Mammary epithelial cell (primary cell): ENCODE measurements at regions not wholly inside any gene's neighbourhood (a gene's known extent, or its start where the extent isn't known, plus 50 kb on each side); places are given as distances from the start of the nearest gene placed in this dataset.

ENCODE experiments used
- EZH2 ChIP-seq: IDR thresholded peaks from 2 replicates; pipeline ENCODE4 v1.6.1; 2012; ENCODE audit warnings: low read length, inconsistent platforms, borderline replicate concordance
- TF ChIP-seq, protein P1 (sequence below), 2 donors: IDR thresholded peaks in 1 of 2; conservative IDR thresholded peaks in 1 of 2; 2 replicates each; pipeline ENCODE4 v1.5.1; 2011 to 2012; ENCODE audit warnings: inconsistent platforms in 2 of 2, low read length in 2 of 2, mild to moderate bottlenecking in 2 of 2, control low read depth in 1 of 2, low read depth in 1 of 2; ENCODE audit not compliant: insufficient read depth in 1 of 2; ENCODE audit errors: extremely low read depth in 1 of 2

DNA sequence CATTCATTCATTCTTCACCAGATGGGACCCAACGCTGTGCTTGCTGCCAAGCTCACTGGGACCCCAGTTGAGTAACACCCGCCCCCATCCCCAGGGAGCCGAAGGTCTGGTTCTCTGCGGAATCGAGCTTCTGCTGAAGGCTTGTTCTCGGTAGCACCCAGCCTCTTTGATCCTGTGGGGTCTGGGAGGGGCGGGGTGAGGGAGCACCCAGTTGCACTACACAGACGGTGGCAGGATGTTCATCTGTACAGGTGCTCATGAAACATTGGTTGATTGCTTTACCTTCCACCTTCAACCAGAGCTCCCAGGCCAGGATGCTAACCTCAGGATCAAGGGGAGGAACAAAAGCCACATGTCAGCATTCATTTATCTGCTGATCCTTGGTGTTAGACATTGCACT, 77.7 kb upstream of the RGMA start:
- TF ChIP-seq, protein P1, sequence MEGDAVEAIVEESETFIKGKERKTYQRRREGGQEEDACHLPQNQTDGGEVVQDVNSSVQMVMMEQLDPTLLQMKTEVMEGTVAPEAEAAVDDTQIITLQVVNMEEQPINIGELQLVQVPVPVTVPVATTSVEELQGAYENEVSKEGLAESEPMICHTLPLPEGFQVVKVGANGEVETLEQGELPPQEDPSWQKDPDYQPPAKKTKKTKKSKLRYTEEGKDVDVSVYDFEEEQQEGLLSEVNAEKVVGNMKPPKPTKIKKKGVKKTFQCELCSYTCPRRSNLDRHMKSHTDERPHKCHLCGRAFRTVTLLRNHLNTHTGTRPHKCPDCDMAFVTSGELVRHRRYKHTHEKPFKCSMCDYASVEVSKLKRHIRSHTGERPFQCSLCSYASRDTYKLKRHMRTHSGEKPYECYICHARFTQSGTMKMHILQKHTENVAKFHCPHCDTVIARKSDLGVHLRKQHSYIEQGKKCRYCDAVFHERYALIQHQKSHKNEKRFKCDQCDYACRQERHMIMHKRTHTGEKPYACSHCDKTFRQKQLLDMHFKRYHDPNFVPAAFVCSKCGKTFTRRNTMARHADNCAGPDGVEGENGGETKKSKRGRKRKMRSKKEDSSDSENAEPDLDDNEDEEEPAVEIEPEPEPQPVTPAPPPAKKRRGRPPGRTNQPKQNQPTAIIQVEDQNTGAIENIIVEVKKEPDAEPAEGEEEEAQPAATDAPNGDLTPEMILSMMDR (conservative IDR thresholded peaks at IDR 0.05 in 1 of 2, IDR thresholded peaks at IDR 0.05 in 1 of 2; ENCODE audit: extremely low read depth in 1 of 2, insufficient read depth in 1 of 2, low read depth in 1 of 2, low read length in 2 of 2): no peak
- no peak for TF ChIP-seq EZH2
